Right lobe of liver (tissue), 4 donors: ENCODE measurements at regions not wholly inside any gene's neighbourhood (a gene's known extent, or its start where the extent isn't known, plus 50 kb on each side); places are given as distances from the start of the nearest gene placed in this dataset.

ENCODE experiments used
- POLR2A ChIP-seq: fragments of 450-650 bp; IDR thresholded peaks from one replicate; pipeline ENCODE4 v1.6.1; 2017; ENCODE audit warnings: antibody characterized with exemption, mild to moderate bottlenecking
- TF ChIP-seq, protein P1 (sequence below), 4 donors: fragments of 200-600 bp in 3 of 4; fragments of 450-650 bp in 1 of 4; IDR thresholded peaks; one replicate each; pipeline versions ENCODE4 v1.5.1 to v1.8.0; 2016 to 2022; ENCODE audit warnings: antibody characterized with exemption in 4 of 4, mild to moderate bottlenecking in 2 of 4
- donor health status: DM: no; HTN: no; CAD: no.
- donor health status: DM: no; HTN: no; CAD: no.
- donor health status: DM: no; HTN: yes; CAD: no.

DNA sequence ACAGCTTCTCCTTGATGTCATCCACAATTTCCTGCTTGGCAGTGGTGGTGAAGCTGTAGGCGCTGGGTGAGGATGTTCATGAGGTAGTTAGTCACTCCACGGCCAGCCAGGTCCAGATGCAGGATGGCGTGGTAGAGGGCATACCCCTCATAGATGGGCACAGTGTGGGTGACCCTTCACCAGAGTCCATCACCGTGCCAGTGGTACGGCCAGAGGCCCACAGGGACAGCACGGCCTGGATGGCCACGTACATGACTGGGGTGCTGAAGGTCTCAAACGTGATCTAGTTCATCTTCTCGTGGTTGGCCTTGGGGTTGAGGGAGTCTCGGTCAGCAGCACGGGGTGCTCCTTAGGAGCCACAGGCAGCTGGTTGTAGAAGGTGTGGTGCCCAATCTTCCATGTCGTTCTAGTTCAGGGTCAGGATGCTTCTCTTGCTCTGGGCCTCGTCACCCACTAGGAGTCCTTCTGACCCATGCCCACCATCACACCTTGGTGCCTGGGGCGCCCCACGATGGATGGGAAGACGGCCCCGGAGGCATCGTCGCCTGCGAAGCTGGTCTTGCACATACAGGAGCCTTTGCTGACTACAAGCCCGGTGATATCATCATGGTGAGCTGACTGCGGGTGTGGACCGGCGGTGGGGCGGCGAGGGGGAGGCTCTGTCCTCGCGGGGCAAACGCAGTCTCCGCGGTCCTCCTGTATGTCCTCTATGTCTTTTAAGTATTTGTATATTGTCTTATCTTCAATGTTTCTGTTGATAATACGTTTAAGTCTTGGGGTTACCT, 1119.0 kb downstream of the NAALADL2 start:
- TF ChIP-seq, protein P1, sequence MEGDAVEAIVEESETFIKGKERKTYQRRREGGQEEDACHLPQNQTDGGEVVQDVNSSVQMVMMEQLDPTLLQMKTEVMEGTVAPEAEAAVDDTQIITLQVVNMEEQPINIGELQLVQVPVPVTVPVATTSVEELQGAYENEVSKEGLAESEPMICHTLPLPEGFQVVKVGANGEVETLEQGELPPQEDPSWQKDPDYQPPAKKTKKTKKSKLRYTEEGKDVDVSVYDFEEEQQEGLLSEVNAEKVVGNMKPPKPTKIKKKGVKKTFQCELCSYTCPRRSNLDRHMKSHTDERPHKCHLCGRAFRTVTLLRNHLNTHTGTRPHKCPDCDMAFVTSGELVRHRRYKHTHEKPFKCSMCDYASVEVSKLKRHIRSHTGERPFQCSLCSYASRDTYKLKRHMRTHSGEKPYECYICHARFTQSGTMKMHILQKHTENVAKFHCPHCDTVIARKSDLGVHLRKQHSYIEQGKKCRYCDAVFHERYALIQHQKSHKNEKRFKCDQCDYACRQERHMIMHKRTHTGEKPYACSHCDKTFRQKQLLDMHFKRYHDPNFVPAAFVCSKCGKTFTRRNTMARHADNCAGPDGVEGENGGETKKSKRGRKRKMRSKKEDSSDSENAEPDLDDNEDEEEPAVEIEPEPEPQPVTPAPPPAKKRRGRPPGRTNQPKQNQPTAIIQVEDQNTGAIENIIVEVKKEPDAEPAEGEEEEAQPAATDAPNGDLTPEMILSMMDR (IDR thresholded peaks at IDR 0.05) = no peak
- TF ChIP-seq POLR2A = no peak
